HG03097 (cell line): ENCODE measurements at regions not wholly inside any gene's neighbourhood (a gene's known extent, or its start where the extent isn't known, plus 50 kb on each side); places are given as distances from the start of the nearest gene placed in this dataset.

ENCODE experiments used
- ATAC-seq: cut with Tn5 transposase; IDR thresholded peaks from one replicate; pipeline ENCODE4 v1.9.1; 2021; ENCODE audit not compliant: unreplicated experiment, low FRiP score

GRCh38 chr6:139581485-139581865 lies 207.0 kb upstream of the CITED2 start:
- ATAC-seq, result no peak

GRCh38 chr6:139580592-139581484 lies 206.4 kb upstream of the CITED2 start:
- no peak for ATAC-seq

GRCh38 chr6:139577763-139578604 lies 203.5 kb upstream of the CITED2 start:
- no peak for ATAC-seq

GRCh38 chr6:139577124-139577762 lies 202.8 kb upstream of the CITED2 start:
- no peak for ATAC-seq

GRCh38 chr6:139572001-139572400 lies 197.6 kb upstream of the CITED2 start:
- no peak for ATAC-seq

- ATAC-seq, result no peak
Measured at GRCh38 chr6:139570166-139570565, 195.7 kb upstream of the CITED2 start.

GRCh38 chr6:139569566-139569965 lies 195.1 kb upstream of the CITED2 start:
- no peak for ATAC-seq

- ATAC-seq, result no peak
Measured at GRCh38 chr6:139568956-139569538, 194.6 kb upstream of the CITED2 start.

GRCh38 chr6:139568151-139568955 lies 193.9 kb upstream of the CITED2 start:
- no peak for ATAC-seq

- no peak for ATAC-seq
Measured at GRCh38 chr6:139567095-139567494, 192.6 kb upstream of the CITED2 start.

GRCh38 chr6:139565591-139565990 lies 191.1 kb upstream of the CITED2 start:
- ATAC-seq, result no peak

- no peak for ATAC-seq
Measured at GRCh38 chr6:139557547-139557946, 183.1 kb upstream of the CITED2 start.

GRCh38 chr6:139556532-139556931 lies 182.1 kb upstream of the CITED2 start:
- no peak for ATAC-seq

GRCh38 chr6:139553916-139554315 lies 179.5 kb upstream of the CITED2 start:
- no peak for ATAC-seq

GRCh38 chr6:139551376-139551775 lies 176.9 kb upstream of the CITED2 start:
- no peak for ATAC-seq

- ATAC-seq, result no peak
Measured at GRCh38 chr6:139550361-139550760, 175.9 kb upstream of the CITED2 start.

- ATAC-seq, result no peak
Measured at GRCh38 chr6:139549561-139550070, 175.2 kb upstream of the CITED2 start.

GRCh38 chr6:139547804-139548203 lies 173.4 kb upstream of the CITED2 start:
- no peak for ATAC-seq

GRCh38 chr6:139547122-139547776 lies 172.8 kb upstream of the CITED2 start:
- no peak for ATAC-seq
